Endothelial cell of umbilical vein (primary cell): ENCODE measurements at regions not wholly inside any gene's neighbourhood (a gene's known extent, or its start where the extent isn't known, plus 50 kb on each side); places are given as distances from the start of the nearest gene placed in this dataset.

ENCODE experiments used
- BruUV-seq: library from RNA; stranded (reverse); fragments of 400-500 nt; replicated peaks from 2 replicates; lab custom pipeline; 2021; lab: Mats Ljungman, UMichigan
- CTCF ChIA-PET: fragments of 300-600, 350-600 bp; sonication (Branson Sonifier 250); formaldehyde crosslinking; loops from one replicate; lab custom pipeline; 2021; ENCODE audit warnings: antibody characterized with exemption, inconsistent platforms; lab: Charles Lee
- POLR2A ChIA-PET: fragments of 300-600, 350-600 bp; sonication (Branson Sonifier 250); formaldehyde crosslinking; loops from one replicate; lab custom pipeline; 2021; ENCODE audit warnings: antibody characterized with exemption, inconsistent platforms; lab: Charles Lee
- DNase-seq: peaks from one replicate; pipeline ENCODE4 v3.0.0-alpha.2; 2011; ENCODE audit warnings: low read depth, low spot score
- FAIRE-seq: peaks from 2 replicates; lab custom pipeline; 2011; peaks lifted over from hg19 to GRCh38; lab: Jason Lieb, UNC
- H2AFZ ChIP-seq: 2 replicates; pipeline ENCODE4 v1.6.0; 2012; ENCODE audit warnings: low read depth, low read length, control low read depth, inconsistent platforms
- H3K27ac ChIP-seq: 2 replicates; pipeline ENCODE4 v1.5.1; 2011; ENCODE audit warnings: low read depth, mild to moderate bottlenecking, control low read depth, low read length, moderate library complexity; ENCODE audit not compliant: insufficient read depth
- H3K27me3 ChIP-seq, 2 experiments: 2 replicates each; pipeline versions ENCODE4 v1.6.0 to v1.6.1; 2011; ENCODE audit warnings: low read length in 2 of 2, mixed read lengths in 1 of 2; ENCODE audit not compliant: control insufficient read depth in 2 of 2, insufficient read depth in 2 of 2
- H3K36me3 ChIP-seq, 2 experiments: 2 replicates in 1 of 2; 3 replicates in 1 of 2; pipeline ENCODE4 v1.5.1; 2011; ENCODE audit warnings: low read length in 2 of 2, mild to moderate bottlenecking in 1 of 2, moderate library complexity in 1 of 2; ENCODE audit not compliant: control insufficient read depth in 2 of 2, insufficient read depth in 2 of 2; ENCODE audit errors: extremely low read depth in 1 of 2
- H3K4me1 ChIP-seq: 3 replicates; pipeline ENCODE4 v1.5.1; 2011; ENCODE audit warnings: mild to moderate bottlenecking, low read length; ENCODE audit not compliant: control insufficient read depth, insufficient read depth; ENCODE audit errors: extremely low read depth
- H3K4me2 ChIP-seq: 2 replicates; pipeline ENCODE4 v1.6.1; 2011; ENCODE audit warnings: low read length, control low read depth, mixed read lengths; ENCODE audit not compliant: insufficient read depth
- H3K4me3 ChIP-seq, 3 experiments: fragments of 200-600 bp in 1 of 3; sonication (generic), shearing (Covaris generic) in 1 of 3; replicated peaks in 1 of 3; 2 replicates each; pipeline ENCODE4 v1.5.1; 2011 to 2016; ENCODE audit warnings: control low read depth in 3 of 3, low read length in 3 of 3, mild to moderate bottlenecking in 2 of 3, inconsistent platforms in 1 of 3, low read depth in 1 of 3, moderate library complexity in 1 of 3; ENCODE audit not compliant: insufficient read depth in 1 of 3
- H3K79me2 ChIP-seq: 2 replicates; pipeline ENCODE4 v1.6.0; 2012; ENCODE audit warnings: low read length, inconsistent platforms; ENCODE audit not compliant: control insufficient read depth, insufficient read depth
- H3K9ac ChIP-seq: replicated peaks from 2 replicates; pipeline ENCODE3; 2011; ENCODE audit warnings: low read length, control low read depth; ENCODE audit not compliant: insufficient read depth; ENCODE audit errors: extremely low read depth
- H3K9me1 ChIP-seq: replicated peaks from 3 replicates; pipeline ENCODE4 v1.6.0; 2011; ENCODE audit warnings: mild to moderate bottlenecking, low read length; ENCODE audit not compliant: control insufficient read depth, insufficient read depth; ENCODE audit errors: extremely low read depth
- H3K9me3 ChIP-seq: replicated peaks from 2 replicates; pipeline ENCODE4 v1.5.1; 2012; ENCODE audit warnings: low read length, inconsistent platforms; ENCODE audit not compliant: control insufficient read depth, insufficient read depth
- H4K20me1 ChIP-seq: replicated peaks from 2 replicates; pipeline ENCODE3; 2011; ENCODE audit warnings: mild to moderate bottlenecking, low read length; ENCODE audit not compliant: control insufficient read depth, insufficient read depth; ENCODE audit errors: extremely low read depth
- EZH2 ChIP-seq: IDR thresholded peaks from 2 replicates; pipeline ENCODE4 v1.6.1; 2012; ENCODE audit warnings: borderline replicate concordance, low read depth, mild to moderate bottlenecking, moderate library complexity, low read length, inconsistent platforms; ENCODE audit not compliant: severe bottlenecking
- FOS ChIP-seq: IDR thresholded peaks from 2 replicates; pipeline ENCODE4 v1.6.1; 2011; ENCODE audit warnings: mild to moderate bottlenecking, low read length, moderate library complexity, borderline replicate concordance; ENCODE audit not compliant: insufficient read depth
- GATA2 ChIP-seq: IDR thresholded peaks from 2 replicates; pipeline ENCODE4 v1.7.0; 2011; ENCODE audit warnings: low read depth, mild to moderate bottlenecking, moderate library complexity, mixed read lengths, low read length; ENCODE audit not compliant: insufficient read length, insufficient read depth
- JUN ChIP-seq: IDR thresholded peaks from 2 replicates; pipeline ENCODE4 v1.6.1; 2011; ENCODE audit warnings: borderline replicate concordance, low read depth; ENCODE audit not compliant: insufficient read length, insufficient read depth
- MYC ChIP-seq: IDR thresholded peaks from one replicate; pipeline ENCODE4 v1.6.1; 2011; ENCODE audit warnings: mild to moderate bottlenecking, low read depth, low read length
- POLR2A ChIP-seq: IDR thresholded peaks from 2 replicates; pipeline ENCODE4 v1.6.1; 2012; ENCODE audit warnings: low read depth, mild to moderate bottlenecking, control low read depth, low read length
- POLR2AphosphoS5 ChIP-seq: IDR thresholded peaks from 2 replicates; pipeline ENCODE4 v1.6.1; 2012; ENCODE audit warnings: low read depth, mild to moderate bottlenecking, control low read depth, low read length, moderate library complexity; ENCODE audit not compliant: insufficient read depth
- dilution Hi-C: fragments of 300-500 bp; cut with MboI; formaldehyde crosslinking; loops from one replicate; pipeline ENCODE4 v1.15.0; 2019; ENCODE audit warnings: low sequenced_read_pairs; ENCODE audit not compliant: extremely low pct_ligation_motif_present
- intact Hi-C: fragments of 100-400 bp; cut with micrococcal nuclease; formaldehyde crosslinking; loops from one replicate; pipeline ENCODE4 v1.10.0; 2022
- TF ChIP-seq, protein P1 (sequence below), 2 donors: IDR thresholded peaks; 1 replicate in 1 of 2; 2 replicates in 1 of 2; pipeline ENCODE4 v1.5.1; 2011; ENCODE audit warnings: low read length in 2 of 2, mild to moderate bottlenecking in 2 of 2, moderate library complexity in 2 of 2, control low read depth in 1 of 2, inconsistent platforms in 1 of 2, low read depth in 1 of 2; ENCODE audit not compliant: insufficient read depth in 1 of 2; ENCODE audit errors: extremely low read depth in 1 of 2
- TF ChIP-seq, protein P2 (sequence below): IDR thresholded peaks from 2 replicates; pipeline ENCODE4 v1.6.1; 2011; ENCODE audit not compliant: insufficient read depth, insufficient read length

DNA sequence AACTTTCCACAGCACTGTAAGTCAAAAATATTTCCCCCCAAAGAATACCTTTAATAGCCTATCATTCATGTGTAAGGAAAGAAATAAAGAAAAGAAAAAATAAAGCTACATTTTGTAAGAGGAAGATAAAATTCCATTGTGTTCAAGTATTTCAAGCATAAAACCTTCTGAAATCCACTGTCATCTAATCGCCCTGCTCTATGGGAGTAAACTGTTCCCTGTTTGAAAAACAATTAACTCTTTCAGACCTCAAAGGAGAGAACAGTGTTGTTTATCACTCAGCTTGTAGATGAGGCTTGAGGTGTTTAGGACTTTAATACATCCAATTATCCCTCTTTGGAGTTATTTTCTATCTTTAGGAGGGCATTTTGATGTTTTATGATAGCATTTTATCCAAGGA, 112.2 kb upstream of the REG3G start:
- dilution Hi-C loops (no loop called here), intact Hi-C loops (no loop called here)
- no peaks in the 10 kb centered on the region for H3K36me3 ChIP-seq
- H3K4me1 ChIP-seq, result no peaks in the 10 kb centered on the region
- H3K27ac ChIP-seq, result no peak overlapping the region
- no TSS peak for BruUV-seq
- no peaks in the 10 kb centered on the region for H3K9me3 ChIP-seq
- FAIRE-seq (no peak), DNase-seq (no peak)
- TF ChIP-seq POLR2AphosphoS5 (no peak), POLR2A (no peak), MYC (no peak)
- no peak overlapping the region for H3K9ac ChIP-seq
- POLR2A ChIA-PET, result no interaction called here
- no peaks in the 10 kb centered on the region for H3K27me3 ChIP-seq
- CTCF ChIA-PET, result interaction anchor here (0.6 kb wide), 1 partner anchor 9 kb away, joined by 3 read pairs; no protein-coding TSS in a partner anchor
- no peak overlapping the region for H3K4me3 ChIP-seq
- no peaks in the 10 kb centered on the region for H3K79me2 ChIP-seq
- no peaks in the 10 kb centered on the region for H4K20me1 ChIP-seq
- H3K9me1 ChIP-seq, result no peaks in the 10 kb centered on the region
- H2AFZ ChIP-seq, result no peak overlapping the region
- H3K4me2 ChIP-seq, result no peak overlapping the region

DNA sequence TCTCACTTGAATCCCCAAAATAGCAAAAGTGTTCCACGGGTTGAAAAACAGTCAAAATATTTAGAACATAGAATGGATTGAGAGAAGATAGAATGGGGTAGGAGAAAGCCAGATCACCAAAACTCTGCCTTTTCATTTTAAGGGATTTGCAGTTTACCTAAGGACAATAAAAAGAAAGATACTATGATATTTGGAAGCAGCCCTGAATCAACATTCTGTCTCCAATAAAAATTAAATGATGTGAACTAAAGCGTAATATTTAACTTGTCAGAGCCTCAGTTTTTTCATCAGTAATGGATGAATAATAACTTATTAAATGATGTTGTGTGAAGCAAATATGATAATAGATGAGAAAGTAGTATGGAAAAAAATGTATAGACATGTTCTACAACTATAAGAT, 100.2 kb upstream of the REG3G start:
- no peak for TF ChIP-seq JUN
- no peak for TF ChIP-seq POLR2AphosphoS5
- no peak for TF ChIP-seq EZH2
- TF ChIP-seq GATA2, result no peak
- no peak for TF ChIP-seq MYC
- TF ChIP-seq, protein P1, sequence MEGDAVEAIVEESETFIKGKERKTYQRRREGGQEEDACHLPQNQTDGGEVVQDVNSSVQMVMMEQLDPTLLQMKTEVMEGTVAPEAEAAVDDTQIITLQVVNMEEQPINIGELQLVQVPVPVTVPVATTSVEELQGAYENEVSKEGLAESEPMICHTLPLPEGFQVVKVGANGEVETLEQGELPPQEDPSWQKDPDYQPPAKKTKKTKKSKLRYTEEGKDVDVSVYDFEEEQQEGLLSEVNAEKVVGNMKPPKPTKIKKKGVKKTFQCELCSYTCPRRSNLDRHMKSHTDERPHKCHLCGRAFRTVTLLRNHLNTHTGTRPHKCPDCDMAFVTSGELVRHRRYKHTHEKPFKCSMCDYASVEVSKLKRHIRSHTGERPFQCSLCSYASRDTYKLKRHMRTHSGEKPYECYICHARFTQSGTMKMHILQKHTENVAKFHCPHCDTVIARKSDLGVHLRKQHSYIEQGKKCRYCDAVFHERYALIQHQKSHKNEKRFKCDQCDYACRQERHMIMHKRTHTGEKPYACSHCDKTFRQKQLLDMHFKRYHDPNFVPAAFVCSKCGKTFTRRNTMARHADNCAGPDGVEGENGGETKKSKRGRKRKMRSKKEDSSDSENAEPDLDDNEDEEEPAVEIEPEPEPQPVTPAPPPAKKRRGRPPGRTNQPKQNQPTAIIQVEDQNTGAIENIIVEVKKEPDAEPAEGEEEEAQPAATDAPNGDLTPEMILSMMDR (IDR thresholded peaks at IDR 0.05; ENCODE audit: extremely low read depth in 1 of 2, insufficient read depth in 1 of 2, low read depth in 1 of 2, low read length in 2 of 2), result no peak
- TF ChIP-seq, protein P2, sequence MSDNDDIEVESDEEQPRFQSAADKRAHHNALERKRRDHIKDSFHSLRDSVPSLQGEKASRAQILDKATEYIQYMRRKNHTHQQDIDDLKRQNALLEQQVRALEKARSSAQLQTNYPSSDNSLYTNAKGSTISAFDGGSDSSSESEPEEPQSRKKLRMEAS, result no peak
- no peak for TF ChIP-seq FOS
- TF ChIP-seq POLR2A, result no peak
- no peaks in the 10 kb centered on the region for H4K20me1 ChIP-seq
- dilution Hi-C loops, result no loop called here
- intact Hi-C loops, result no loop called here
- H3K4me3 ChIP-seq, result no peak overlapping the region
- H3K27ac ChIP-seq, result no peak overlapping the region
- DNase-seq (no peak), FAIRE-seq (no peak)
- H3K36me3 ChIP-seq, result no peaks in the 10 kb centered on the region
- no peaks in the 10 kb centered on the region for H3K9me1 ChIP-seq
- no peaks in the 10 kb centered on the region for H3K27me3 ChIP-seq
- H3K4me2 ChIP-seq, result no peak overlapping the region
- no peaks in the 10 kb centered on the region for H3K4me1 ChIP-seq
- no peaks in the 10 kb centered on the region for H3K79me2 ChIP-seq
- no peak overlapping the region for H2AFZ ChIP-seq
- H3K9ac ChIP-seq, result no peak overlapping the region
- CTCF ChIA-PET, result no interaction called here
- POLR2A ChIA-PET, result no interaction called here
- no peaks in the 10 kb centered on the region for H3K9me3 ChIP-seq
- BruUV-seq, result no TSS peak
